IPS-15b (cell line): ENCODE measurements at regions not wholly inside any gene's neighbourhood (a gene's known extent, or its start where the extent isn't known, plus 50 kb on each side); places are given as distances from the start of the nearest gene placed in this dataset.

Source experiments
- H3K27me3 ChIP-seq: one replicate; pipeline ENCODE4 v1.6.1; 2013; ENCODE audit warnings: low read length; ENCODE audit not compliant: control insufficient read depth, insufficient read depth
- H3K36me3 ChIP-seq: one replicate; pipeline ENCODE4 v1.6.1; 2013; ENCODE audit warnings: low read length; ENCODE audit not compliant: control insufficient read depth, insufficient read depth
- H3K4me1 ChIP-seq: one replicate; pipeline ENCODE4 v1.6.1; 2013; ENCODE audit warnings: mild to moderate bottlenecking, low read length; ENCODE audit not compliant: control insufficient read depth, insufficient read depth
- H3K4me3 ChIP-seq: one replicate; pipeline ENCODE4 v1.5.1; 2013; ENCODE audit warnings: low read depth, low read length
- H3K9ac ChIP-seq: one replicate; pipeline ENCODE4 v1.6.1; 2013; ENCODE audit warnings: low read depth, mild to moderate bottlenecking, low read length
- H3K9me3 ChIP-seq: one replicate; pipeline ENCODE4 v1.6.1; 2013; ENCODE audit warnings: mild to moderate bottlenecking, low read length; ENCODE audit not compliant: control insufficient read depth, insufficient read depth

DNA sequence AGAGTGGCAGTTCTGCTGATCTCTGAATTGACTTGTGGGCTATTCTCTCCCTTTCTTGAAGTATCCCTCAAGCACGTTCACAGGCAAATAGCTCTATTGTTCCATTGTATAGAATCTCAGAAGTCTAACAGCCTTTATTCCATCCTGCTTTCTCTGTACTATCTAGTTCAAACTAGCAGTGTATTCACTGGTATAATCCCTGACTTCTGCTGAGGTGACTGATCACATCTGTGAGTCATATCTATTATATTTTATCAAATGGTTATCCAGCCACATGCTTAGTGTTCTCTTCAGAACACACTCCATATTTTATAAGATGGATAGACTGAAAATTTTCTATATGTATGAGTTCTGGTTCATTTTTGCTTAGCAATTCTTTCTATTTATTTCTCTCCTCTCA is 866.1 kb downstream of the C12orf50 start:
- Histone ChIP-seq H3K36me3 (no peaks in the 10 kb centered on the region), H3K9ac (no peak overlapping the region)

DNA sequence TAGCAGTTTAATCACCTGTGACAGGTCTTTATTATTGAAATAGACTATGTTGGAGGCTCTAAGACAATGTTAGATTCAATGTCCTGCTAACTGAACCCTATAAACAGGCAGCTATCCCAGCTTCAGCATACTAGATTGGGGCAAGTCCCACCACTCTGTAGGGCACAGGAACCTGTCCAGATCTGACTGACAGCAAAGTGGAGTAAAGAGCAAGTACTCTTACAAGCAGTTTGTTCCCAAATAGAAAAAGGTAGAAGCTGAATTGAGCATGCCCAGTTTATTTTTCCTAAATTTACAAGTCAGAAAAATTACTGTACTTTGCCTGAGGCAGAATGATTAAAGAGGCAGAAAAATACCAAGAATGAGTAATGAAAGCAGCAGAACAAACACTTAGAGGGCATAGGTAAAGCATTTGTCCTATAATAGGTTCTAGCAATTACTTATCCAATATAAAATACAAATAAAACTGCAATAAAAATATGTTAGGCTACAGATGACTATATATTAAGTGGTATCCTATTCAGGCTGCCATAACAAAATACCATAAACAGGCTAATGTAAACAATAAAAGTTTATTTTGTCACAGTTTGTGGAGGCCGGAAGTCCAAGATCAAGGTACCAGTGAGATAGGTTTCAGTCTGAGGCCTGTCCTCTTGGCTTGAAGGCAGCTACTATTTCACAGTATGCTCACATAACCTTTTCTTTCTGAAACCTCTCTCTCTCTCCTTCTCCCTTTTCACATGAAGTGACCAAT is 868.2 kb downstream of the C12orf50 start:
- no peaks in the 10 kb centered on the region for H3K4me1 ChIP-seq
- peaks cover 12% of the 10 kb centered on the region for H3K9me3 ChIP-seq
- H3K36me3 ChIP-seq = no peaks in the 10 kb centered on the region
- H3K27me3 ChIP-seq = no peaks in the 10 kb centered on the region
- H3K4me3 ChIP-seq = no peak overlapping the region
- no peak overlapping the region for H3K9ac ChIP-seq

More for the DNA sequence above, 866.1 kb downstream of the C12orf50 start:
- Histone ChIP-seq H3K4me3 (no peak overlapping the region), H3K9me3 (peaks cover 16% of the 10 kb centered on the region), H3K4me1 (no peaks in the 10 kb centered on the region), H3K27me3 (no peaks in the 10 kb centered on the region)

DNA sequence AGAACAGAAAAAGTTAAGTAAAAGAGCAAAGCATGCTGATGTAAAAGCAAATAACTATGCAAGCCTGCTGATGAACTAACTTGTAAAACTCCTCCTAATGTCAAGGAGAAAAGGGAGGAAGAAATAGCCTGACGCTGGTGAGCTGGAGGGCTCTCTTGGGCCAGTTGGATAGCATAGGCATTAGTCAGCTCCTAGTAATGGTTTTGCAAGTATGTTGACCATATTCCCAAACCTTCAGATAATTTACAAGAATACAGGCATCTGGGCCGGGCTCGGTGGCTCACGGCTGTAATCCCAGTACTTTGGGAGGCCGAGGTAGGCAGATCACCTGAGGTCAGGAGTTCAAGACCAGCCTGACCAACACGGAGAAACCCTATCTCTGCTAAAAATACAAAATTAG is 871.4 kb downstream of the C12orf50 start:
- Histone ChIP-seq H3K27me3 (no peaks in the 10 kb centered on the region), H3K9ac (no peak overlapping the region), H3K36me3 (no peaks in the 10 kb centered on the region), H3K4me3 (no peak overlapping the region), H3K9me3 (no peaks in the 10 kb centered on the region), H3K4me1 (peaks cover 2% of the 10 kb centered on the region)

GRCh38 chr12:87155621-87156020 is 873.6 kb downstream of the C12orf50 start:
- Histone ChIP-seq H3K4me3 (no peak overlapping the region), H3K4me1 (peaks cover 2% of the 10 kb centered on the region), H3K9me3 (no peaks in the 10 kb centered on the region), H3K9ac (no peak overlapping the region), H3K36me3 (no peaks in the 10 kb centered on the region), H3K27me3 (no peaks in the 10 kb centered on the region)

DNA sequence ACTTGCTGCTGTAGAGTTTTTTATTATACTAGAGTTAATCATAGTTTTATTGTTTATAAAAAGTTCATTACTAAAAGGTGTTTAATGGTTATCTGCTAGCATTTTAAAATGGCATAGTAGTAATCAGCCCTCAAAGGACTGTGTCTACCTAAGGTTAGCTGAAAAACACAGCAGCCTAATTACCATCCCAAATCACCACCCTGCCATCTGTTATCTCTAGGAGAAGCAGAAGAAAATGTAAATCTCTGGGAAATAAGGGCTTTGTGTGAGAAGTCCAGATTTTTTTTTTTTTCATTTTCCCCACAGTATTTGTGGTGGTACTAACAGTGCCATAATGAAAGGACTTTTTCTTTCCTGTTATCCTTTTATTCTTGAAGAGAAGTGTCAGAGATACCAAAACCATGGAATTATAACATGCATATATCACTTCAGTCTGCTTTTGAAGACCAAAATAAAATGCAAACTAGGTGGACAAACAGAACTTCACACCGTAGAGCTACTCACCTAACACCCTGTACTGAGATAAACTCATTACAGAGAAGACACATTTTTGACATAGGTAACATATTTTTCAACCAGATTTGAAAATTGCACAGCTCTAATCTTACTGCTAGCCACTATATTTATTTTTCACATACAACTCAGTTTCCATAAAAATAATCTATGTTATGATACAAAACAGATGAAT is 876.2 kb downstream of the C12orf50 start:
- H3K9ac ChIP-seq = no peak overlapping the region
- H3K4me3 ChIP-seq = no peak overlapping the region
- H3K27me3 ChIP-seq = no peaks in the 10 kb centered on the region
- H3K9me3 ChIP-seq = no peaks in the 10 kb centered on the region
- H3K4me1 ChIP-seq = peaks cover 2% of the 10 kb centered on the region
- no peaks in the 10 kb centered on the region for H3K36me3 ChIP-seq

GRCh38 chr12:87152075-87152474 is 877.1 kb downstream of the C12orf50 start:
- no peak overlapping the region for H3K4me3 ChIP-seq
- H3K36me3 ChIP-seq = no peaks in the 10 kb centered on the region
- no peaks in the 10 kb centered on the region for H3K9me3 ChIP-seq
- H3K4me1 ChIP-seq = peaks cover 2% of the 10 kb centered on the region
- H3K27me3 ChIP-seq = no peaks in the 10 kb centered on the region
- no peak overlapping the region for H3K9ac ChIP-seq

DNA sequence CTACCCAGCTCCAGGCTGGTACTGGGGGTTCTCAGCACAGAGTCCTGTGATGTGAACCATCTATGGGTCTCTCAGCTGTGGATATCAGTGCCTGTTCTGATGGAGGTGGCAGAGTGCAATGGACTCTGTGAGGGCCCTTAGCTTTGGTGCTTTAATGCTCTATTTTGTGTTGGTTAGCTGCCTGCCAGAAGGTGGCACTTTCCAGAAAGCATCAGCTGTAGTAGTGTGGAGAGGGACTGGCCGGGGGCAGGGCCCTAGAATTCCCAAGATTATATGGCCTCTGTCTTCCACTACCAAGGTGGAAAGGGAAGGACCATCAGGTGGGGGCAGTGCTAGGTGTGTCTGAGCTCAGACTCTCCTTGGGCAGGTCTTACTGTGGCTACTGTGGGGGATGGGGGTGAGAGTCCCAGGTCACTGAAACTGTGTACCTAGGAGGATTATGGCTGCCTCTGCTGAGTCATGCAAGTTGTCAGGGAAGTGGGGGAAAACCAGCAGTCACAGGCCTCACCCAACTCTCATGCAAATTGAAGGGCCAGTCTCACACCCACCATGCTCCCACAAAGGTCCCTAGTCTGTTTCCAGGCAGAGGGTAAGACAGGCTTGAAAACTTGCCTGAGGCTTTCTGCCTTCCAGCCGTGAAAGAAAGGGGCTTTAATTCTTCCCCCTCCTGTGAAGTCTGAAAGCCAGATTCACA is 878.1 kb downstream of the C12orf50 start:
- H3K4me1 ChIP-seq = peaks cover 2% of the 10 kb centered on the region

GRCh38 chr12:87142342-87142741 is 886.2 kb upstream of the MGAT4C start:
- Histone ChIP-seq H3K4me3 (no peak overlapping the region), H3K4me1 (no peaks in the 10 kb centered on the region), H3K9ac (no peak overlapping the region), H3K9me3 (no peaks in the 10 kb centered on the region), H3K27me3 (no peaks in the 10 kb centered on the region), H3K36me3 (no peaks in the 10 kb centered on the region)

More for the DNA sequence above, 878.1 kb downstream of the C12orf50 start:
- Histone ChIP-seq H3K4me3 (no peak overlapping the region), H3K36me3 (no peaks in the 10 kb centered on the region), H3K9me3 (no peaks in the 10 kb centered on the region), H3K27me3 (no peaks in the 10 kb centered on the region), H3K9ac (no peak overlapping the region)

DNA sequence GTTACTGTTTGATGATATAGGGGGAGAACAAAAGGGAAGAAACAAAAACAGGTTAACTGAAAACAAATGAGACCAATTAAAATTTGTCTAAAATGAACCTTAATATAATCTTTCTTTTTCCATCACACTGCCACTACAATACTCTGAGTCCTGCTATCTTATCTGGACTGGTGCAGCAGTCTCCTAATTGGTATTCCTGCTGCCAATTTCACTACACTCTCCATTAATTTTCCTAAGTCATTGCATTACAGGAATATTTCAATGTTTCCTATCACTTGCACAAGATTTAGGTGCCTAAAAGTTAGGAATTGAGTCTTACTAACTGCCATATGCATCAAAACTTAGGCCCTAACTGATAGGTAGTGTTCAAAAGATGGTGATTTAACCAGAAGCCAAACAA is 884.9 kb upstream of the MGAT4C start:
- no peaks in the 10 kb centered on the region for H3K9me3 ChIP-seq

GRCh38 chr12:87140262-87140661 is 884.1 kb upstream of the MGAT4C start:
- Histone ChIP-seq H3K4me3 (no peak overlapping the region), H3K36me3 (no peaks in the 10 kb centered on the region), H3K9ac (no peak overlapping the region), H3K9me3 (no peaks in the 10 kb centered on the region), H3K4me1 (no peaks in the 10 kb centered on the region), H3K27me3 (no peaks in the 10 kb centered on the region)

More for the DNA sequence above, 884.9 kb upstream of the MGAT4C start:
- Histone ChIP-seq H3K9ac (no peak overlapping the region), H3K36me3 (no peaks in the 10 kb centered on the region), H3K27me3 (no peaks in the 10 kb centered on the region), H3K4me3 (no peak overlapping the region), H3K4me1 (no peaks in the 10 kb centered on the region)

DNA sequence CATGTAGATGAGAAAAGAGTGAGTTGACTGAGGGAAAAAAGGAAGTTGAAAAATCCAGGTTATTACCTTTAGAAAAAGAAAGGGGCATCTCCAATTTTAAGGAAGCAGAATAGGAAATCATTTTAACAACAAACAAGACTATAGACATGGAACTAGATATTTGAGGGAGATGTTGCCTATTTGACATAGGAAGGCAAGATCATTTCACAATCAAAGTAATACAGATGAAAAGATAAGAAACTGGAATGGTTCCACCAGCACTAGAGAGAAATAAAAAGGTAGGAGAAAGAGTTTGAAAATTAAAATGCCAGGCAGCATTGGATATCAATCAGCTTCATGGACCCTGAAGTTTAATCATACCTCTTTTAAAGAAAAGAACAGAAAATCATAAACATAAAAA is 881.0 kb upstream of the MGAT4C start:
- no peak overlapping the region for H3K9ac ChIP-seq
- H3K36me3 ChIP-seq = no peaks in the 10 kb centered on the region
- no peaks in the 10 kb centered on the region for H3K4me1 ChIP-seq
- no peaks in the 10 kb centered on the region for H3K9me3 ChIP-seq
- H3K27me3 ChIP-seq = no peaks in the 10 kb centered on the region
- no peak overlapping the region for H3K4me3 ChIP-seq
